ENCODE measurements at regions not wholly inside any gene's neighbourhood (a gene's known extent, or its start where the extent isn't known, plus 50 kb on each side); places are given as distances from the start of the nearest gene placed in this dataset.

DNA sequence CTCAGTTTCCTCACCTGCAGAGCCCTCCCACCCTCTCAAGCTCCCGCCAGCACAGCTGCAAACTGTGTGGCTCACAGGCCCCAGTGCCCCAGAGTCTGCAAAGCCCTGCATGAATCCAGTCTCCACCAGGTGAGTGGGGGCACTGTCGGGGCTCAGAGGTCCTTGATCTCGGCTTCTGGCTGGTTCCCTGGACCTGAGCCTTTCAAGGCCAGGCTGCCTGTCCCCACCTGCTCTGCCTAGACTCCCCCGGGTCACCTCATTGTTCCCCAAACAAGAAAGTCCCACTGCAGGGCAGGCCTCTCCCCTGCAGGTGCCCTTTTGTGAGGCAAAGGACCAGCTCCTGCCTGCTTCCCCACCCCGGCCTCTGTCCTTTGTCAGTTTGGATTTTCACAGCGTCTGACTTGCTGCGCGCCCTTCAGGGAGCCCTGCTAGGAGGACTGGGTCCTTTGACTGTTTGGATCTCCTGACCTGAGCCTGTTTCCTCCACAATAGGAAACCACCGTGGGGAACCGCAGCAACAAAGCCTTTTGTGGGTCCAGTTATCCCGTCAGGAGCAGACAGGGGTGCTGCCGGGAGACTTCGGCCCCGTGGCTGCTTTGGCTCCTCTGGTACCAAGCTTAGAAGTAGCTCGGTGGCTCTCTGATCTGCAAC, 200.5 kb upstream of the HDAC4 start:
- TF ChIP-seq, protein P1, sequence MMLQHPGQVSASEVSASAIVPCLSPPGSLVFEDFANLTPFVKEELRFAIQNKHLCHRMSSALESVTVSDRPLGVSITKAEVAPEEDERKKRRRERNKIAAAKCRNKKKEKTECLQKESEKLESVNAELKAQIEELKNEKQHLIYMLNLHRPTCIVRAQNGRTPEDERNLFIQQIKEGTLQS (IDR thresholded peaks at IDR 0.05): no peak
- no peak for TF ChIP-seq HNF4A (conservative IDR thresholded peaks at IDR 0.05)
- no peak for TF ChIP-seq FOXA2 (IDR thresholded peaks at IDR 0.05)
- no peak for TF ChIP-seq TAF1 (conservative IDR thresholded peaks at IDR 0.05)
- no peak for TF ChIP-seq JUND (IDR thresholded peaks at IDR 0.05)
- no peak for TF ChIP-seq HNF4G (IDR thresholded peaks at IDR 0.05)
- TF ChIP-seq FOXA1 (IDR thresholded peaks at IDR 0.05): no peak
- no peak for TF ChIP-seq EGR1 (IDR thresholded peaks at IDR 0.05; ENCODE audit: low read depth in 2 of 2)
- TF ChIP-seq RAD21 (IDR thresholded peaks at IDR 0.05): no peak
- Histone ChIP-seq H3K4me1 (ENCODE audit: control insufficient read depth in 4 of 4, insufficient read depth in 4 of 4, low read length in 3 of 4) (no peaks in the 10 kb centered on the region), H3K27ac (ENCODE audit: low read depth in 1 of 2, low read length in 2 of 2) (no peak overlapping the region), H3K9ac (ENCODE audit: low read depth in 1 of 2, low read length in 2 of 2) (no peak overlapping the region), H3K36me3 (ENCODE audit: control insufficient read depth in 4 of 4, insufficient read depth in 3 of 4, low read depth in 1 of 4, low read length in 3 of 4) (no peaks in the 10 kb centered on the region), H3K9me3 (ENCODE audit: control insufficient read depth in 4 of 4, low read length in 3 of 4) (peaks cover 0 to 3% (median under 1%) of the 10 kb centered on the region in 4 donors), H3K4me3 (ENCODE audit: low read depth in 1 of 3, low read length in 3 of 3) (no peak overlapping the region), H3K27me3 (ENCODE audit: control insufficient read depth in 4 of 4, insufficient read depth in 4 of 4, low read length in 3 of 4) (no peaks in the 10 kb centered on the region)
- 79% methylated on average over 15 of the region's 15 CpGs for WGBS
- no peak for DNase-seq (ENCODE audit: low spot score)

DNA sequence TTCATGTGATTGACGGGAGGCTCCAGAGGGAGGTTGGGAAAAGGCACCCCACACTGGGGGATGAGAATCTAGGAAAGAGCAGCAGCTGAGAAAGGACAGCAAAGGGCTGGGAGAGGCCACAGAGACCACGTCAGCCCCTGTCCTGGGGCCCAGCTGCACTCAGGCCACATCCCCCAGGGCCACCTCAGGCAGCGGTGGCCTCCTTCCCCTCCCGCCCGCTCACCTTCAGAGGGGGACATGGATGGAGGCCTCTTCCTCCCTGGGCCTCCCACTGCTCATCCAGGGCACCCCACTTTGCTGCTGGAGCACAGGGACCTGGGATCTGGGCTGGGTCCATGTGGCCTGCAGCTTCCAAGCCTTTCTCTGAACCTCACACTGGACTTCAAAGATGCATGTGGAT, 199.8 kb upstream of the HDAC4 start:
- WGBS: 88% methylated on average over 5 of the region's 5 CpGs
- DNase-seq (ENCODE audit: low spot score): no peak
- Histone ChIP-seq H3K27ac (ENCODE audit: low read depth in 1 of 2, low read length in 2 of 2) (no peak overlapping the region), H3K9me3 (ENCODE audit: control insufficient read depth in 4 of 4, low read length in 3 of 4) (peaks cover 0 to 3% (median under 1%) of the 10 kb centered on the region in 4 donors), H3K4me3 (ENCODE audit: low read depth in 1 of 3, low read length in 3 of 3) (no peak overlapping the region), H3K4me1 (ENCODE audit: control insufficient read depth in 4 of 4, insufficient read depth in 4 of 4, low read length in 3 of 4) (no peaks in the 10 kb centered on the region), H3K36me3 (ENCODE audit: control insufficient read depth in 4 of 4, insufficient read depth in 3 of 4, low read depth in 1 of 4, low read length in 3 of 4) (no peaks in the 10 kb centered on the region), H3K27me3 (ENCODE audit: control insufficient read depth in 4 of 4, insufficient read depth in 4 of 4, low read length in 3 of 4) (no peaks in the 10 kb centered on the region), H3K9ac (ENCODE audit: low read depth in 1 of 2, low read length in 2 of 2) (no peak overlapping the region)
- TF ChIP-seq YY1 (IDR thresholded peaks at IDR 0.05): no peak
- TF ChIP-seq, protein P2, sequence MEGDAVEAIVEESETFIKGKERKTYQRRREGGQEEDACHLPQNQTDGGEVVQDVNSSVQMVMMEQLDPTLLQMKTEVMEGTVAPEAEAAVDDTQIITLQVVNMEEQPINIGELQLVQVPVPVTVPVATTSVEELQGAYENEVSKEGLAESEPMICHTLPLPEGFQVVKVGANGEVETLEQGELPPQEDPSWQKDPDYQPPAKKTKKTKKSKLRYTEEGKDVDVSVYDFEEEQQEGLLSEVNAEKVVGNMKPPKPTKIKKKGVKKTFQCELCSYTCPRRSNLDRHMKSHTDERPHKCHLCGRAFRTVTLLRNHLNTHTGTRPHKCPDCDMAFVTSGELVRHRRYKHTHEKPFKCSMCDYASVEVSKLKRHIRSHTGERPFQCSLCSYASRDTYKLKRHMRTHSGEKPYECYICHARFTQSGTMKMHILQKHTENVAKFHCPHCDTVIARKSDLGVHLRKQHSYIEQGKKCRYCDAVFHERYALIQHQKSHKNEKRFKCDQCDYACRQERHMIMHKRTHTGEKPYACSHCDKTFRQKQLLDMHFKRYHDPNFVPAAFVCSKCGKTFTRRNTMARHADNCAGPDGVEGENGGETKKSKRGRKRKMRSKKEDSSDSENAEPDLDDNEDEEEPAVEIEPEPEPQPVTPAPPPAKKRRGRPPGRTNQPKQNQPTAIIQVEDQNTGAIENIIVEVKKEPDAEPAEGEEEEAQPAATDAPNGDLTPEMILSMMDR (IDR thresholded peaks at IDR 0.05; ENCODE audit: low read depth, low read length, missing input control): no peak
- TF ChIP-seq NR2F2 (IDR thresholded peaks at IDR 0.05): no peak
- TF ChIP-seq, protein P1 (IDR thresholded peaks at IDR 0.05): no peak
- no peak for TF ChIP-seq RXRA (IDR thresholded peaks at IDR 0.05)
- TF ChIP-seq HNF4G (IDR thresholded peaks at IDR 0.05): no peak

DNA sequence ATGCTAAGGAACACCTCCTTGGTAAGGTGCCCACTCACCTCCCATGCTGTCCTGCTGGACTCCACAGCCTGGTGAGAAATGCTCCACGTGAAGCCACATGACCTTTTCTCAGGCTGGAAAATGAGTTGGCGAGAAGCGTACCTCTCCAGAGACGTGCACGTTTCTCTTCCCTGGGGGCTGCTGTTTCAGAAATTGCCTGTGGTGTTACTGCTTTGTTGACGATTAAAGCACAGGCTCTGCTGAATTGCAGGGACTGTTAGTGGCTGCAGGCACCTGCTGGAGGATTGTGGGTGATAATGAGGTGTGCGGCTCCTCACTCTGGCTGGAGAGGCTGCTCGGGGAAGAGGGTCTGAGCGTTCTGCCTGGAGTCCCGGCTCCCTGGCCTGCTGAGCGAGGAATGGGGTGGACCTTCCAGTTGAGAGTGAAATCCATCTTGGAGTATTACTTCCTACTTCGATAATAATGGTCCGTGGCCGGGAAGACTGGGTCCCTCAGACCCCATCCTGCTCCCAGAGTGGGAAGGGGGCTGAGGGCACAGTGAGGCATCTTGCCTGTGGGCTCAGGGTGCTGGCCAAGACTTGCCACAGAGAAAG, 199.3 kb upstream of the HDAC4 start:
- Histone ChIP-seq H3K27me3 (ENCODE audit: control insufficient read depth in 4 of 4, insufficient read depth in 4 of 4, low read length in 3 of 4) (no peaks in the 10 kb centered on the region), H3K36me3 (ENCODE audit: control insufficient read depth in 4 of 4, insufficient read depth in 3 of 4, low read depth in 1 of 4, low read length in 3 of 4) (no peaks in the 10 kb centered on the region), H3K4me1 (ENCODE audit: control insufficient read depth in 4 of 4, insufficient read depth in 4 of 4, low read length in 3 of 4) (no peaks in the 10 kb centered on the region), H3K9ac (ENCODE audit: low read depth in 1 of 2, low read length in 2 of 2) (no peak overlapping the region), H3K4me3 (ENCODE audit: low read depth in 1 of 3, low read length in 3 of 3) (no peak overlapping the region), H3K9me3 (ENCODE audit: control insufficient read depth in 4 of 4, low read length in 3 of 4) (peaks cover 0 to 3% (median under 1%) of the 10 kb centered on the region in 4 donors), H3K27ac (ENCODE audit: low read depth in 1 of 2, low read length in 2 of 2) (no peak overlapping the region)
- WGBS: 86% methylated on average over 14 of the region's 14 CpGs
- DNase-seq (ENCODE audit: low spot score): no peak
- no peak for TF ChIP-seq YY1 (IDR thresholded peaks at IDR 0.05)
- no peak for TF ChIP-seq GABPA (IDR thresholded peaks at IDR 0.05 in 1 of 2, conservative IDR thresholded peaks at IDR 0.05 in 1 of 2)
- TF ChIP-seq NR2F2 (IDR thresholded peaks at IDR 0.05): no peak
- no peak for TF ChIP-seq SP1 (IDR thresholded peaks at IDR 0.05)
- no peak for TF ChIP-seq FOXA1 (IDR thresholded peaks at IDR 0.05)
- TF ChIP-seq, protein P3, sequence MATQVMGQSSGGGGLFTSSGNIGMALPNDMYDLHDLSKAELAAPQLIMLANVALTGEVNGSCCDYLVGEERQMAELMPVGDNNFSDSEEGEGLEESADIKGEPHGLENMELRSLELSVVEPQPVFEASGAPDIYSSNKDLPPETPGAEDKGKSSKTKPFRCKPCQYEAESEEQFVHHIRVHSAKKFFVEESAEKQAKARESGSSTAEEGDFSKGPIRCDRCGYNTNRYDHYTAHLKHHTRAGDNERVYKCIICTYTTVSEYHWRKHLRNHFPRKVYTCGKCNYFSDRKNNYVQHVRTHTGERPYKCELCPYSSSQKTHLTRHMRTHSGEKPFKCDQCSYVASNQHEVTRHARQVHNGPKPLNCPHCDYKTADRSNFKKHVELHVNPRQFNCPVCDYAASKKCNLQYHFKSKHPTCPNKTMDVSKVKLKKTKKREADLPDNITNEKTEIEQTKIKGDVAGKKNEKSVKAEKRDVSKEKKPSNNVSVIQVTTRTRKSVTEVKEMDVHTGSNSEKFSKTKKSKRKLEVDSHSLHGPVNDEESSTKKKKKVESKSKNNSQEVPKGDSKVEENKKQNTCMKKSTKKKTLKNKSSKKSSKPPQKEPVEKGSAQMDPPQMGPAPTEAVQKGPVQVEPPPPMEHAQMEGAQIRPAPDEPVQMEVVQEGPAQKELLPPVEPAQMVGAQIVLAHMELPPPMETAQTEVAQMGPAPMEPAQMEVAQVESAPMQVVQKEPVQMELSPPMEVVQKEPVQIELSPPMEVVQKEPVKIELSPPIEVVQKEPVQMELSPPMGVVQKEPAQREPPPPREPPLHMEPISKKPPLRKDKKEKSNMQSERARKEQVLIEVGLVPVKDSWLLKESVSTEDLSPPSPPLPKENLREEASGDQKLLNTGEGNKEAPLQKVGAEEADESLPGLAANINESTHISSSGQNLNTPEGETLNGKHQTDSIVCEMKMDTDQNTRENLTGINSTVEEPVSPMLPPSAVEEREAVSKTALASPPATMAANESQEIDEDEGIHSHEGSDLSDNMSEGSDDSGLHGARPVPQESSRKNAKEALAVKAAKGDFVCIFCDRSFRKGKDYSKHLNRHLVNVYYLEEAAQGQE (IDR thresholded peaks at IDR 0.05): no peak
- TF ChIP-seq, protein P2 (IDR thresholded peaks at IDR 0.05; ENCODE audit: low read depth, low read length, missing input control): no peak
- TF ChIP-seq HNF4A (conservative IDR thresholded peaks at IDR 0.05): no peak
- no peak for TF ChIP-seq JUND (IDR thresholded peaks at IDR 0.05)
- TF ChIP-seq, protein P1 (IDR thresholded peaks at IDR 0.05): no peak
- no peak for TF ChIP-seq RXRA (IDR thresholded peaks at IDR 0.05)
- no peak for TF ChIP-seq TAF1 (conservative IDR thresholded peaks at IDR 0.05)

Data from liver (tissue), 8 donors.